ENCODE measurements at regions not wholly inside any gene's neighbourhood (a gene's known extent, or its start where the extent isn't known, plus 50 kb on each side); places are given as distances from the start of the nearest gene placed in this dataset.
A peak's percentile ranks its signal among the peaks of the same experiment; 100 is the strongest.

GRCh38 chr4:130542953-130543352 lies 1447.0 kb downstream of the C4orf33 start:
- Histone ChIP-seq H3K9me3 (no peaks in the 10 kb centered on the region), H3K27ac (no peak overlapping the region), H3K4me3 (no peak overlapping the region), H3K27me3 (no peaks in the 10 kb centered on the region), H3K4me1 (no peaks in the 10 kb centered on the region), H3K36me3 (ENCODE audit: low read depth, missing control alignments) (no peaks in the 10 kb centered on the region)
- DNase-seq: peak; percentile 17
- intact Hi-C loops (cut with DNase I; ENCODE audit: low total_unique reads): no loop called here
- 44 to 54% methylated on average over 6 of the region's 6 CpGs for WGBS, 2 donors
- TF ChIP-seq CTCF (IDR thresholded peaks at IDR 0.05): no peak
- TF ChIP-seq POLR2A (IDR thresholded peaks at IDR 0.05): no peak

- intact Hi-C loops (cut with DNase I; ENCODE audit: low total_unique reads): no loop called here
- no peak for TF ChIP-seq POLR2A (IDR thresholded peaks at IDR 0.05)
- no peak for TF ChIP-seq CTCF (IDR thresholded peaks at IDR 0.05)
- no peak overlapping the region for H3K4me3 ChIP-seq
- WGBS, 2 donors: 54 to 59% methylated on average over 3 of the region's 3 CpGs
- no peak overlapping the region for H3K27ac ChIP-seq
- no peaks in the 10 kb centered on the region for H3K27me3 ChIP-seq
- no peaks in the 10 kb centered on the region for H3K4me1 ChIP-seq
- no peak for DNase-seq
- H3K9me3 ChIP-seq: no peaks in the 10 kb centered on the region
- no peaks in the 10 kb centered on the region for H3K36me3 ChIP-seq (ENCODE audit: low read depth, missing control alignments)
Measured at GRCh38 chr4:130545171-130545570, 1449.2 kb downstream of the C4orf33 start.

- no peak for TF ChIP-seq POLR2A (IDR thresholded peaks at IDR 0.05)
- TF ChIP-seq CTCF (IDR thresholded peaks at IDR 0.05): no peak
- Histone ChIP-seq H3K4me3 (no peak overlapping the region), H3K9me3 (no peaks in the 10 kb centered on the region), H3K36me3 (ENCODE audit: low read depth, missing control alignments) (no peaks in the 10 kb centered on the region), H3K27ac (no peak overlapping the region), H3K27me3 (no peaks in the 10 kb centered on the region), H3K4me1 (no peaks in the 10 kb centered on the region)
- intact Hi-C loops (cut with DNase I; ENCODE audit: low total_unique reads): no loop called here
- WGBS, 2 donors: 68 to 79% methylated on average over 2 of the region's 2 CpGs
- no peak for DNase-seq
Measured at GRCh38 chr4:130545596-130545995, 1449.6 kb downstream of the C4orf33 start.

- Histone ChIP-seq H3K4me1 (no peaks in the 10 kb centered on the region), H3K27me3 (no peaks in the 10 kb centered on the region), H3K4me3 (no peak overlapping the region), H3K9me3 (no peaks in the 10 kb centered on the region), H3K27ac (no peak overlapping the region), H3K36me3 (ENCODE audit: low read depth, missing control alignments) (no peaks in the 10 kb centered on the region)
- WGBS, 2 donors: 72 to 85% methylated on average over 2 of the region's 2 CpGs
- DNase-seq: no peak
- TF ChIP-seq POLR2A (IDR thresholded peaks at IDR 0.05) (no peak), CTCF (IDR thresholded peaks at IDR 0.05) (no peak)
- intact Hi-C loops (cut with DNase I; ENCODE audit: low total_unique reads): no loop called here
Measured at GRCh38 chr4:130559268-130559667, 1463.3 kb downstream of the C4orf33 start.

- H3K27ac ChIP-seq: no peak overlapping the region
- H3K4me3 ChIP-seq: no peak overlapping the region
- intact Hi-C loops (cut with DNase I; ENCODE audit: low total_unique reads): no loop called here
- H3K36me3 ChIP-seq (ENCODE audit: low read depth, missing control alignments): no peaks in the 10 kb centered on the region
- H3K9me3 ChIP-seq: no peaks in the 10 kb centered on the region
- DNase-seq: peak; percentile 29
- WGBS, 2 donors: 8 to 18% methylated on average over 8 of the region's 8 CpGs
- no peak for TF ChIP-seq POLR2A (IDR thresholded peaks at IDR 0.05)
- TF ChIP-seq CTCF (IDR thresholded peaks at IDR 0.05): no peak
- no peaks in the 10 kb centered on the region for H3K4me1 ChIP-seq
- no peaks in the 10 kb centered on the region for H3K27me3 ChIP-seq
Measured at GRCh38 chr4:130563185-130563888, 1467.4 kb downstream of the C4orf33 start.

Measured in testis (tissue), 2 donors.